MM.1S (cell line): ENCODE measurements at regions not wholly inside any gene's neighbourhood (a gene's known extent, or its start where the extent isn't known, plus 50 kb on each side); places are given as distances from the start of the nearest gene placed in this dataset.

Experiments
- EZH2 ChIP-seq: fragments of 300-600 bp; sonication (generic); optimal IDR thresholded peaks from 2 replicates; pipeline ENCODE3; 2017; ENCODE audit warnings: low read depth, mild to moderate bottlenecking, antibody characterized with exemption, low read length, mixed read lengths
- EZH2phosphoT487 ChIP-seq: fragments of 300-600 bp; sonication (generic); IDR thresholded peaks from 2 replicates; pipeline ENCODE4 v1.6.1; 2018; ENCODE audit warnings: antibody characterized with exemption, low read length
- TF ChIP-seq, protein P1 (sequence below): fragments of 300-600 bp; sonication (generic); IDR thresholded peaks from 2 replicates; pipeline ENCODE4 v1.5.1; 2016; ENCODE audit warnings: antibody characterized with exemption, low read length, mixed read lengths

DNA sequence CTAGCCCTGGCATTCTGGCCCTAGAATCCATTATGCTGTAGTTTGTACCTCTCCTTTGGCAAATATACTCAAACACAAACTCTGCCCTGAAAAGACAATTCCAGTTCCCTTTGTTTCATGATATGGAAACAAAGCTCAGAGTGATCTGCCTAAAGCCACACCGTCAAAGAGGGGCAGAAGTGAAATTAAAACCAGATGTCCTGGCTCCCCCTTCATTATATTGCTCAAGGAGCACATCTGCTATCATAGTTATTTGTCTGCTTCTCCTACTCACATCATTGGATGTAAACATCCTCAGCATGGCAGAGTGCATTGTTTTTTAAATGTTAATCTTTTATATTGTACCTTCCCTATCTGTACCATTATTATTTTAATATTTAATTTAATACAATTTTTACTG is 266.7 kb upstream of the SMARCA2 start:
- TF ChIP-seq, protein P1, sequence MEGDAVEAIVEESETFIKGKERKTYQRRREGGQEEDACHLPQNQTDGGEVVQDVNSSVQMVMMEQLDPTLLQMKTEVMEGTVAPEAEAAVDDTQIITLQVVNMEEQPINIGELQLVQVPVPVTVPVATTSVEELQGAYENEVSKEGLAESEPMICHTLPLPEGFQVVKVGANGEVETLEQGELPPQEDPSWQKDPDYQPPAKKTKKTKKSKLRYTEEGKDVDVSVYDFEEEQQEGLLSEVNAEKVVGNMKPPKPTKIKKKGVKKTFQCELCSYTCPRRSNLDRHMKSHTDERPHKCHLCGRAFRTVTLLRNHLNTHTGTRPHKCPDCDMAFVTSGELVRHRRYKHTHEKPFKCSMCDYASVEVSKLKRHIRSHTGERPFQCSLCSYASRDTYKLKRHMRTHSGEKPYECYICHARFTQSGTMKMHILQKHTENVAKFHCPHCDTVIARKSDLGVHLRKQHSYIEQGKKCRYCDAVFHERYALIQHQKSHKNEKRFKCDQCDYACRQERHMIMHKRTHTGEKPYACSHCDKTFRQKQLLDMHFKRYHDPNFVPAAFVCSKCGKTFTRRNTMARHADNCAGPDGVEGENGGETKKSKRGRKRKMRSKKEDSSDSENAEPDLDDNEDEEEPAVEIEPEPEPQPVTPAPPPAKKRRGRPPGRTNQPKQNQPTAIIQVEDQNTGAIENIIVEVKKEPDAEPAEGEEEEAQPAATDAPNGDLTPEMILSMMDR, result no peak
- no peak for TF ChIP-seq EZH2
- TF ChIP-seq EZH2phosphoT487, result no peak
